ENCODE measurements at regions not wholly inside any gene's neighbourhood (a gene's known extent, or its start where the extent isn't known, plus 50 kb on each side); places are given as distances from the start of the nearest gene placed in this dataset.

GRCh38 chr6:147787417-147787816, 278.9 kb downstream of the SAMD5 start:
- H3K4me1 ChIP-seq (ENCODE audit: insufficient read depth, low read length): no peaks in the 10 kb centered on the region
- no peak overlapping the region for H2AFZ ChIP-seq (ENCODE audit: low read depth, low read length)
- H3K27me3 ChIP-seq (ENCODE audit: insufficient read depth, low read length): no peaks in the 10 kb centered on the region
- H3K4me3 ChIP-seq (ENCODE audit: low read length): no peak overlapping the region
- H3K9me3 ChIP-seq (ENCODE audit: low read length): no peaks in the 10 kb centered on the region
- H3K36me3 ChIP-seq (ENCODE audit: insufficient read depth, low read length): no peaks in the 10 kb centered on the region

DNA sequence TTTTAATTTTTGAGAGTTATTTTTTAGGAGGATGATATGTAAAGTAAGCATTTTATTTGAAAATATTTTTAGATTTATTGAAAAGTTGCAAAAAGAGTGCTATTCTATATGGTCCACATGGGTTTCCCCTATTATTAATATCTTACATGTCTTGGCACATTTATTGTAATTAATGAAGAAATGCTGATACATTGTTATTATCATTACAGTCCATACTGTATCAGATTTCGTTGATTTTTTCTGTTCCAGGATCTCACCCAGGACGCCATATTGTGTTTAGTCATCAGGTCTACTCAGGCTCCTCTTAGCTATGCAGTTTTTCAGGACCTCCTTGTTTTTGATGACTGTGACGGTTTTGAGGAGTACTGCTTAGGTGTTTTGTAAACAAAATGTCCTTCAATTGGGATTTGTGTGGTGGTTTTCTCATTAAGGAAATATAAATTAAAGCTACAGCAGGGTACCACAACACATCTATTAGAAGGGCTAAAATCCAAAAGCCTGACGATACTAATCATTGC, 281.0 kb downstream of the SAMD5 start:
- Histone ChIP-seq H3K36me3 (ENCODE audit: insufficient read depth, low read length) (no peaks in the 10 kb centered on the region), H3K4me3 (ENCODE audit: low read length) (no peak overlapping the region), H2AFZ (ENCODE audit: low read depth, low read length) (no peak overlapping the region), H3K9me3 (ENCODE audit: low read length) (no peaks in the 10 kb centered on the region), H3K27me3 (ENCODE audit: insufficient read depth, low read length) (no peaks in the 10 kb centered on the region), H3K4me1 (ENCODE audit: insufficient read depth, low read length) (no peaks in the 10 kb centered on the region)

- Histone ChIP-seq H3K4me1 (ENCODE audit: insufficient read depth, low read length) (no peaks in the 10 kb centered on the region), H3K36me3 (ENCODE audit: insufficient read depth, low read length) (no peaks in the 10 kb centered on the region), H3K4me3 (ENCODE audit: low read length) (no peak overlapping the region), H3K9me3 (ENCODE audit: low read length) (no peaks in the 10 kb centered on the region), H2AFZ (ENCODE audit: low read depth, low read length) (no peak overlapping the region), H3K27me3 (ENCODE audit: insufficient read depth, low read length) (no peaks in the 10 kb centered on the region)
These were observed 285.6 kb downstream of the SAMD5 start for GRCh38 chr6:147793871-147794643.

DNA sequence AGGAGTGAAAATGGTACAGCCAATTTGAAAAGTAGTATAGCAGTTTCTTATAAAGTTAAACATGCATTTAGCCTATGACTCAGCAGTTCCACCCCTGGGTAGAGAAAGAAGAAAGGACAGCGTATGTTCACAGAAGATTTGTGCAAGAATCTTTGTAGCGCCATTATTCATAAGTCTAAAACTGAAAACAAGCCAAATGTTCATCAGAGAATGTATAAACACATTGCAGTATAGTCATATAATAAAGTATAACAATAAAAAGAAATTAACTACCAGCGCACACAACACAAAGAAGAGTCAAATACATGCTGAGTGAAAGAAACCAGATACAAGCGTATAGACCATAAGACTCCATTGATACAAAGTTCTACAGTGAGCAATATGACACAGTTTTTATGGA, 294.0 kb downstream of the SAMD5 start:
- Histone ChIP-seq H3K4me3 (ENCODE audit: low read length) (no peak overlapping the region), H3K9me3 (ENCODE audit: low read length) (no peaks in the 10 kb centered on the region), H3K36me3 (ENCODE audit: insufficient read depth, low read length) (no peaks in the 10 kb centered on the region), H3K27me3 (ENCODE audit: insufficient read depth, low read length) (no peaks in the 10 kb centered on the region), H2AFZ (ENCODE audit: low read depth, low read length) (no peak overlapping the region), H3K4me1 (ENCODE audit: insufficient read depth, low read length) (no peaks in the 10 kb centered on the region)

DNA sequence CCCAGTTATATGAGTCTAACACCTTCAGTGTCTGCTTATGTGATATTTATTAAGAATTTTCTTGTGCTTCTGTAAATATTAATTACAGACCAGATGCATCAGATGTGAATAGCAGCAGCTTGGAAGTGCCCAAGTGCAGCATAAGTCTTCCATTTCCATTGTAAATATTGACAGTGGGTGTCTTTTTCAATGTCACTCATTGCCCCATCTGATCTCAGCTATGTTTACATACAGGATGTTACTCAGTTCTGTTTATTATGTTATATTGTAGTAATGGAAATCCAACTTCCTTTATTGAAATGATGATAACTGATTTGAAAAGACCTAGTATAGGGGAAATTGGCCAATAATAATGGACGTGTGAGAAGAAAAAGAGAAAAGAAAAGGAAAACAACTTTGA, 296.7 kb downstream of the SAMD5 start:
- H3K4me1 ChIP-seq (ENCODE audit: insufficient read depth, low read length): no peaks in the 10 kb centered on the region
- no peak overlapping the region for H3K4me3 ChIP-seq (ENCODE audit: low read length)
- no peaks in the 10 kb centered on the region for H3K27me3 ChIP-seq (ENCODE audit: insufficient read depth, low read length)
- H3K9me3 ChIP-seq (ENCODE audit: low read length): no peaks in the 10 kb centered on the region
- H3K36me3 ChIP-seq (ENCODE audit: insufficient read depth, low read length): no peaks in the 10 kb centered on the region
- H2AFZ ChIP-seq (ENCODE audit: low read depth, low read length): no peak overlapping the region

- Histone ChIP-seq H2AFZ (ENCODE audit: low read depth, low read length) (no peak overlapping the region), H3K36me3 (ENCODE audit: insufficient read depth, low read length) (no peaks in the 10 kb centered on the region), H3K4me3 (ENCODE audit: low read length) (no peak overlapping the region), H3K27me3 (ENCODE audit: insufficient read depth, low read length) (peaks cover 6% of the 10 kb centered on the region), H3K4me1 (ENCODE audit: insufficient read depth, low read length) (no peaks in the 10 kb centered on the region), H3K9me3 (ENCODE audit: low read length) (no peaks in the 10 kb centered on the region)
These were observed 298.2 kb downstream of the SAMD5 start for GRCh38 chr6:147806697-147807096.

DNA sequence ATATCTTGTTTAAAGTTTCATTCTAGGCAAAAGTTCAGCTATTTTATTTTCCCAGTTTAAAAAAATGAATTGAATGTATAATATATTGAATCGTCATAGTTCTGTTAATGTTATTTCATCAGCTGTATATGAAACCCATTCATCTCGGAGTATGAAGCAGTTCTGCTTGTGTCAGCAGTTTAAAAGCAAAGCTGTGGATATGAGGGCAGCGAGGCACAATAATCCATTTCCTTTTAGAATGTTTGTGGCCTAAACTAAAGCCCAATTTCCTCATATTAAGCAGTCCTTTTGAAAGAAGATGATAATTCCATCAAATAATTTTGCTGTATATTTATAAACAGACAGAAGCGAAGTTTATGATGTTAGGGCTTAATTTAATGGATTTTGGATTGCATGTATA, 300.1 kb downstream of the SAMD5 start:
- H3K4me3 ChIP-seq (ENCODE audit: low read length): no peak overlapping the region
- H3K9me3 ChIP-seq (ENCODE audit: low read length): no peaks in the 10 kb centered on the region
- no peaks in the 10 kb centered on the region for H3K36me3 ChIP-seq (ENCODE audit: insufficient read depth, low read length)
- H3K27me3 ChIP-seq (ENCODE audit: insufficient read depth, low read length): peaks cover 15% of the 10 kb centered on the region
- no peak overlapping the region for H2AFZ ChIP-seq (ENCODE audit: low read depth, low read length)
- H3K4me1 ChIP-seq (ENCODE audit: insufficient read depth, low read length): no peaks in the 10 kb centered on the region

GRCh38 chr6:147811913-147812629, 303.6 kb downstream of the SAMD5 start:
- Histone ChIP-seq H3K4me1 (ENCODE audit: insufficient read depth, low read length) (no peaks in the 10 kb centered on the region), H3K9me3 (ENCODE audit: low read length) (no peaks in the 10 kb centered on the region), H2AFZ (ENCODE audit: low read depth, low read length) (no peak overlapping the region), H3K27me3 (ENCODE audit: insufficient read depth, low read length) (peaks cover 24% of the 10 kb centered on the region), H3K36me3 (ENCODE audit: insufficient read depth, low read length) (no peaks in the 10 kb centered on the region), H3K4me3 (ENCODE audit: low read length) (no peak overlapping the region)

DNA sequence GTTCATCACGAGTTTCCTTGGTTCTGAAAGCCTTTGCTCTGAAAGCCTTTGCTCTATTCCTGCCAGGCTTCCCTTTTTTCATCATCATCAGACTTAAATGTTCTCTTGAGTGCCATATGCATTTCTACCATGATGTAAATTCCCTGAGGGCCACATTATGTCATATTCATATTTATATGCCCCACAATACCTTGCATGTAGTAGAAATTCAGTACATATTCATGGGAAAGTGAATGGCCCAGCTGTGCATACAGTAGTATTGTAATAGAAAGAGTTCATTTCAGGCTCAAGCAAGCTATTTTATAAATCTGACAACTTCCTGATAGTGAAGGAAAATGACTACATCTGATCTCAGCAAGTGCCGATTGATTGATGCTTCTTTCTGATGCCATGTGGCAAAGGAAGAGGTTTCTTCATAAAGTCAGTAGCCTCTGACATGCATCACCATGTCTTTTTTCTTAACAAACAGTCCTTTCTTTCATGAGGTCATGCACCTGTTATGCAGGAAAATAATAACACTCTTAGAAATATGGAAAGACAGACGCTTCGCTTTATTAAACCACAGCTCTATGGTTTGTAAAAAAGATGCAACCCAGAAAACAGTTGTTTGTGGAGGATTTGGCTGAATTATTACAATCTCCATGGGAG, 308.7 kb downstream of the SAMD5 start:
- peaks cover 15% of the 10 kb centered on the region for H3K4me1 ChIP-seq (ENCODE audit: insufficient read depth, low read length)
- H3K4me3 ChIP-seq (ENCODE audit: low read length): no peak overlapping the region
- H3K36me3 ChIP-seq (ENCODE audit: insufficient read depth, low read length): no peaks in the 10 kb centered on the region
- H2AFZ ChIP-seq (ENCODE audit: low read depth, low read length): no peak overlapping the region
- no peaks in the 10 kb centered on the region for H3K9me3 ChIP-seq (ENCODE audit: low read length)
- peaks cover 46% of the 10 kb centered on the region for H3K27me3 ChIP-seq (ENCODE audit: insufficient read depth, low read length)

DNA sequence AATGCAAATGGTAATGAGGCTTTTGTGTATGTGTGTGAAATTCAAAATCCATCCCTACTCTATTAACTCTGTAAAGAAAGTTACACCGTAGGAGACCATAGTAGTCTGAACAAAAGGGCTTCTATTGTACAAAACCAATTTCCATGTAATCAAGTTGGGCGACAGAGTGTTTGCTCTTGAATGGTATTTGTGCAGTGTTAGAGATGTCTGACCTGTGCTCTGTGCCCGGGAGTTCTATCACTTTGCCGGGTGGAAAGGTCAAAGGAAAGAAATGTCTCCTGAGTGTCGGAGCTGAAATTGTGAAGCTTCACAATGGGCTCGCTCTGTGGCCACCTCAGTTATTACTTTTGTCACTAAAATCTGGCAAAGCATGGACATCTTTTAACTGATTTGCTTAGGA, 312.0 kb downstream of the SAMD5 start:
- Histone ChIP-seq H3K9me3 (ENCODE audit: low read length) (no peaks in the 10 kb centered on the region), H2AFZ (ENCODE audit: low read depth, low read length) (no peak overlapping the region), H3K4me3 (ENCODE audit: low read length) (no peak overlapping the region), H3K36me3 (ENCODE audit: insufficient read depth, low read length) (no peaks in the 10 kb centered on the region), H3K4me1 (ENCODE audit: insufficient read depth, low read length) (peaks cover 15% of the 10 kb centered on the region), H3K27me3 (ENCODE audit: insufficient read depth, low read length) (peaks cover 37% of the 10 kb centered on the region)

- Histone ChIP-seq H3K36me3 (ENCODE audit: insufficient read depth, low read length) (no peaks in the 10 kb centered on the region), H3K4me1 (ENCODE audit: insufficient read depth, low read length) (peaks cover 15% of the 10 kb centered on the region), H3K27me3 (ENCODE audit: insufficient read depth, low read length) (peaks cover 45% of the 10 kb centered on the region), H3K9me3 (ENCODE audit: low read length) (no peaks in the 10 kb centered on the region), H3K4me3 (ENCODE audit: low read length) (no peak overlapping the region), H2AFZ (ENCODE audit: low read depth, low read length) (no peak overlapping the region)
These were observed 312.9 kb downstream of the SAMD5 start for GRCh38 chr6:147821295-147821897.

DNA sequence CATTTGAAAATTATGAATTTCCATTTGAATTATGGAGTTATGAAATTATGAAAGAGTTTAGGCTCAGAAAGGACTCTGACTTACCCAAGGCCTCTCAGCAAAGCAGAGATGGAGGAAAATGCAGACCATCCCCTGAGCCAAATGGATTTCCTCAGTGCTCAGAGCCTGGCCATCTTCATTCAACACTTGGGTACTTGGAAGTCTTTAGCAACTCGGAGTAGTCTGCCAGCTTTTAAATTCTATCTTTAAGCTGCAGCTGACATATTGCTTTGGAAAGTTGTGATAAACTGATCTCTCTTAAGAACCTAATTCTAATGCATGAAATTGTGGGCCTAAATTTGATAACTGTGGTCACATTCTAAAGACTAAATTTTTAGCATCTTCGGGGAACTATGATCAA, 315.4 kb downstream of the SAMD5 start:
- H2AFZ ChIP-seq (ENCODE audit: low read depth, low read length): no peak overlapping the region
- no peak overlapping the region for H3K4me3 ChIP-seq (ENCODE audit: low read length)
- H3K27me3 ChIP-seq (ENCODE audit: insufficient read depth, low read length): peaks cover 35% of the 10 kb centered on the region
- H3K4me1 ChIP-seq (ENCODE audit: insufficient read depth, low read length): peaks cover 15% of the 10 kb centered on the region
- no peaks in the 10 kb centered on the region for H3K36me3 ChIP-seq (ENCODE audit: insufficient read depth, low read length)
- H3K9me3 ChIP-seq (ENCODE audit: low read length): no peaks in the 10 kb centered on the region

GRCh38 chr6:147825848-147826247, 317.4 kb downstream of the SAMD5 start:
- Histone ChIP-seq H3K36me3 (ENCODE audit: insufficient read depth, low read length) (no peaks in the 10 kb centered on the region), H3K4me1 (ENCODE audit: insufficient read depth, low read length) (peaks cover 9% of the 10 kb centered on the region), H3K4me3 (ENCODE audit: low read length) (no peak overlapping the region), H3K9me3 (ENCODE audit: low read length) (no peaks in the 10 kb centered on the region), H2AFZ (ENCODE audit: low read depth, low read length) (no peak overlapping the region), H3K27me3 (ENCODE audit: insufficient read depth, low read length) (peaks cover 29% of the 10 kb centered on the region)
